ENCODE measurements at regions not wholly inside any gene's neighbourhood (a gene's known extent, or its start where the extent isn't known, plus 50 kb on each side); places are given as distances from the start of the nearest gene placed in this dataset.

DNA sequence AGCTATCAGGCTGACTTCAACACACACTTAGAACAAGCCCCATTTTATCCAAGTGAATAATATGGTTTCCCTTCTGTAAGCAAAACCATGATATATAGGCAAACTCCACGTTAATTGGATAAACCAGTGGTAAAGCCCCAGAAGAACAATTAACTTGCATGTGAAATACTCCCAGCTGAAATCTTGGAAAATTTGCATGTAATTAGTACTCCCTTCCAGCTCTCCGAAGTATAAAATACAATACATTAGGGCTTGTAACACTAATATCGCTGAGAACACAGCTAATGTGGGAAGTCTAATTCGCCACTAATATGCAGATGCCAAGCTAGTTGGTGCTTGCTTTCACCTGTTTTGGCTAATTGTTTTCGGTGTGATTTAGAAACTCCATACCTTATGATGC is 859.0 kb upstream of the AUTS2 start:
- Histone ChIP-seq H3K79me1 (ENCODE audit: low read depth, low read length) (no peaks in the 10 kb centered on the region), H3K23ac (ENCODE audit: insufficient read length) (no peak overlapping the region), H2AFZ (ENCODE audit: low read length) (no peak overlapping the region), H4K20me1 (replicated peaks in 1 of 2; ENCODE audit: control insufficient read depth in 1 of 2, insufficient read depth in 2 of 2, low read length in 2 of 2) (no peaks in the 10 kb centered on the region), H2BK120ac (replicated peaks; ENCODE audit: low read depth, low read length) (no peak overlapping the region), H3K14ac (ENCODE audit: insufficient read length) (no peak overlapping the region), H3K56ac (replicated peaks; ENCODE audit: insufficient read length, low read depth, low read length) (no peak overlapping the region), H4K5ac (ENCODE audit: insufficient read length, low read depth, low read length) (no peak overlapping the region), H3K9ac (replicated peaks in 1 of 4; ENCODE audit: extremely low read depth in 1 of 4, low read depth in 3 of 4, low read length in 3 of 4) (no peak overlapping the region), H3K4me2 (ENCODE audit: insufficient read depth in 1 of 2, low read depth in 2 of 2, low read length in 2 of 2) (no peak overlapping the region), H3K27ac (ENCODE audit: low read depth, low read length) (no peak overlapping the region), H4K8ac (ENCODE audit: extremely low read depth, insufficient read depth, low read length) (no peak overlapping the region), H2BK20ac (ENCODE audit: low read length) (no peak overlapping the region), H2AK5ac (ENCODE audit: low read depth, low read length) (no peak overlapping the region), H3K79me2 (ENCODE audit: control insufficient read depth in 1 of 2, insufficient read depth in 2 of 2, low read length in 2 of 2) (no peaks in the 10 kb centered on the region), H3K27me3 (replicated peaks in 1 of 4; ENCODE audit: control insufficient read depth in 3 of 4, extremely low read depth in 1 of 4, insufficient read depth in 3 of 4, low read length in 3 of 4) (no peaks in the 10 kb centered on the region), H3K36me3 (ENCODE audit: control insufficient read depth in 2 of 4, insufficient read depth in 4 of 4, low read length in 3 of 4) (no peaks in the 10 kb centered on the region), H3K4ac (replicated peaks; ENCODE audit: insufficient read length, low read depth, low read length) (no peak overlapping the region), H3K4me3 (ENCODE audit: extremely low read depth in 1 of 4, insufficient read depth in 2 of 4, low read depth in 3 of 4, low read length in 4 of 4) (no peak overlapping the region), H3K4me1 (replicated peaks in 1 of 4; ENCODE audit: control insufficient read depth in 3 of 4, insufficient read depth in 4 of 4, low read length in 3 of 4) (no peaks in the 10 kb centered on the region), H4K91ac (replicated peaks; ENCODE audit: insufficient read length, low read length) (no peak overlapping the region), H2BK12ac (ENCODE audit: low read depth, low read length) (no peak overlapping the region), H2BK15ac (ENCODE audit: low read length) (no peak overlapping the region), H3K18ac (ENCODE audit: extremely low read depth, low read length) (no peak overlapping the region), H2BK5ac (ENCODE audit: low read depth, low read length) (no peak overlapping the region), H3K9me3 (ENCODE audit: insufficient read depth in 2 of 2, low read depth in 1 of 2, low read length in 1 of 2) (no peaks in the 10 kb centered on the region), H3K23me2 (ENCODE audit: low read depth, low read length) (no peaks in the 10 kb centered on the region)
- FAIRE-seq: no peak
- DNase-seq (ENCODE audit: low read depth in 1 of 2, low spot score in 2 of 2): no peak
- CTCF ChIA-PET (ENCODE audit: partially characterized antibody): interaction anchor here (1.1 kb wide), 1 partner anchor 14 kb away, joined by 4 read pairs; no protein-coding TSS in a partner anchor
- TF ChIP-seq, protein P1, sequence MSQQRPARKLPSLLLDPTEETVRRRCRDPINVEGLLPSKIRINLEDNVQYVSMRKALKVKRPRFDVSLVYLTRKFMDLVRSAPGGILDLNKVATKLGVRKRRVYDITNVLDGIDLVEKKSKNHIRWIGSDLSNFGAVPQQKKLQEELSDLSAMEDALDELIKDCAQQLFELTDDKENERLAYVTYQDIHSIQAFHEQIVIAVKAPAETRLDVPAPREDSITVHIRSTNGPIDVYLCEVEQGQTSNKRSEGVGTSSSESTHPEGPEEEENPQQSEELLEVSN (IDR thresholded peaks at IDR 0.05): no peak
- TF ChIP-seq HDAC6 (IDR thresholded peaks at IDR 0.05; ENCODE audit: low read depth, low read length): no peak
- no peak for TF ChIP-seq NRF1 (IDR thresholded peaks at IDR 0.05; ENCODE audit: low read depth, low read length)
- POLR2A ChIA-PET (ENCODE audit: partially characterized antibody): no interaction called here
- 87% methylated on average over 5 of the region's 5 CpGs; no CpG with 5 or more reads in 1 of the 2 experiments for WGBS, 2 experiments (ENCODE audit: extremely low coverage in 1 of 2, insufficient coverage in 1 of 2, insufficient read length in 1 of 2, insufficient replicate concordance in 2 of 2, low coverage in 1 of 2, low lambda C conversion rate in 2 of 2, missing lambda C conversion rate in 1 of 2)

All from H1 (cell line).